ENCODE measurements at regions not wholly inside any gene's neighbourhood (a gene's known extent, or its start where the extent isn't known, plus 50 kb on each side); places are given as distances from the start of the nearest gene placed in this dataset.

GRCh38 chr6:117075218-117075617, 190.1 kb upstream of the VGLL2 start:
- WGBS, 2 donors = 74 to 80% methylated on average over 5 of the region's 5 CpGs
- no peak for DNase-seq
- intact Hi-C loops (cut with DNase I; ENCODE audit: low total_unique reads) = no loop called here
- Histone ChIP-seq H3K27ac (no peak overlapping the region), H3K4me3 (no peak overlapping the region), H3K9me3 (no peaks in the 10 kb centered on the region), H3K36me3 (ENCODE audit: low read depth, missing control alignments) (no peaks in the 10 kb centered on the region), H3K27me3 (no peaks in the 10 kb centered on the region), H3K4me1 (no peaks in the 10 kb centered on the region)
- TF ChIP-seq POLR2A (IDR thresholded peaks at IDR 0.05) (no peak), CTCF (IDR thresholded peaks at IDR 0.05) (no peak)

- no peak for DNase-seq
- no peaks in the 10 kb centered on the region for H3K27me3 ChIP-seq
- H3K4me3 ChIP-seq = no peak overlapping the region
- 34 to 38% methylated on average over 3 of the region's 3 CpGs for WGBS, 2 donors
- H3K4me1 ChIP-seq = no peaks in the 10 kb centered on the region
- intact Hi-C loops (cut with DNase I; ENCODE audit: low total_unique reads) = no loop called here
- H3K27ac ChIP-seq = no peak overlapping the region
- TF ChIP-seq CTCF (IDR thresholded peaks at IDR 0.05) (no peak), POLR2A (IDR thresholded peaks at IDR 0.05) (no peak)
- H3K36me3 ChIP-seq (ENCODE audit: low read depth, missing control alignments) = no peaks in the 10 kb centered on the region
- no peaks in the 10 kb centered on the region for H3K9me3 ChIP-seq
These were observed 189.3 kb upstream of the VGLL2 start for GRCh38 chr6:117076076-117076475.

GRCh38 chr6:117077300-117077699, 188.1 kb upstream of the VGLL2 start:
- DNase-seq = no peak
- Histone ChIP-seq H3K4me1 (no peaks in the 10 kb centered on the region), H3K27ac (no peak overlapping the region), H3K27me3 (no peaks in the 10 kb centered on the region), H3K9me3 (no peaks in the 10 kb centered on the region), H3K36me3 (ENCODE audit: low read depth, missing control alignments) (no peaks in the 10 kb centered on the region), H3K4me3 (no peak overlapping the region)
- intact Hi-C loops (cut with DNase I; ENCODE audit: low total_unique reads) = no loop called here
- WGBS, 2 donors = 75 to 82% methylated on average over 4 of the region's 4 CpGs
- TF ChIP-seq POLR2A (IDR thresholded peaks at IDR 0.05) (no peak), CTCF (IDR thresholded peaks at IDR 0.05) (no peak)

- no peaks in the 10 kb centered on the region for H3K9me3 ChIP-seq
- H3K36me3 ChIP-seq (ENCODE audit: low read depth, missing control alignments) = no peaks in the 10 kb centered on the region
- H3K27ac ChIP-seq = no peak overlapping the region
- intact Hi-C loops (cut with DNase I; ENCODE audit: low total_unique reads) = no loop called here
- WGBS, 2 donors = 74 to 81% methylated on average over 2 of the region's 2 CpGs
- DNase-seq = no peak
- TF ChIP-seq CTCF (IDR thresholded peaks at IDR 0.05) (no peak), POLR2A (IDR thresholded peaks at IDR 0.05) (no peak)
- H3K4me3 ChIP-seq = no peak overlapping the region
- H3K27me3 ChIP-seq = no peaks in the 10 kb centered on the region
- H3K4me1 ChIP-seq = no peaks in the 10 kb centered on the region
These were observed 186.7 kb upstream of the VGLL2 start for GRCh38 chr6:117078624-117079023.

GRCh38 chr6:117079951-117080350, 185.4 kb upstream of the VGLL2 start:
- no peaks in the 10 kb centered on the region for H3K36me3 ChIP-seq (ENCODE audit: low read depth, missing control alignments)
- no peaks in the 10 kb centered on the region for H3K9me3 ChIP-seq
- DNase-seq = no peak
- no peaks in the 10 kb centered on the region for H3K4me1 ChIP-seq
- no peak for TF ChIP-seq POLR2A (IDR thresholded peaks at IDR 0.05)
- TF ChIP-seq CTCF (IDR thresholded peaks at IDR 0.05) = no peak
- H3K27ac ChIP-seq = no peak overlapping the region
- H3K27me3 ChIP-seq = no peaks in the 10 kb centered on the region
- H3K4me3 ChIP-seq = no peak overlapping the region
- 65 to 76% methylated on average over 2 of the region's 2 CpGs for WGBS, 2 donors
- intact Hi-C loops (cut with DNase I; ENCODE audit: low total_unique reads) = no loop called here

All from testis (tissue), 2 donors.